ENCODE measurements at regions not wholly inside any gene's neighbourhood (a gene's known extent, or its start where the extent isn't known, plus 50 kb on each side); places are given as distances from the start of the nearest gene placed in this dataset.

DNA sequence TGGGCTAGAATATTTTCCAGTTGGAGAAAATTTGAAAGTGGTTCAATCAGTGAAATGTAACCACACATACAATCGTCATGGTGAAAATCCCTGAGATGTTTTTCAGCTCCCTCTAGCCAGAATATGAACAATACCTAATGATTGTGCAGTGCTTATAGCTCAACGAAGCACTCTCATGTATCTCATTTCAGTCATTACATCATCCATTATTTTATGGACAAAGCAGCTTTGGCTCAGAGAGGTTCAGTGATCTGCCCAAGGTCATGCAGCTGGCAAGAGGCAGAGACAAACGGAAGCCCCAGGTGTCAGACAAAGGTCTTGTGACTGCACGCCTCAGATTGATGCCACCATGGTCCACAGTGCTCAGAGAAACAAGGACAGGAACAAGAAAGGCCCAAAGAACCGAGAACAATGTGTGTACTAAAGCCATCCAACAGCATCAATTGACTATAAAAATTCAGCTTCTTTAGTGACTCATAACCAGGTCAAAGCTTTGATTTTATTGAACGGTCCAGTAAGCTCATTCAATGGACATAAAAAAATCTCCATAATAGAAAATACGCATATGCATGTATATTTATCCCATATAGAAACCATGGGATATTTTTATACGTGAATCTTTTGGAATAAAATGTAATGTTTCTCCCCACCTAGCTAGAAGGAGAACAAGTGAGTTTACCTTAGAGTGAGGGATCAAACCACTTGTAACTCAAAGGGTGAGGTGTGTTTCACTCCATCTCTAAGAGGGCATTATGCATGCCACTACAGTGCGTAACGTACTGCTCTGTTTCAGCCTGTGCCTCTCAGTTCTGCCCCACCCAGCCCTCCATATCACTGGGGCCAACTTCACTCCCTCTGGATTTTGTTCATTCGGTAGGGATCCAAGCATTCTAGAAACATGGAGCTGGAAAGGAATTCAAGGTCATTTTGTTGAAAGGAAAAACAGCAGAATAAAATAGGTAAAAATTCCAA is 141.8 kb downstream of the GRIN2B start:
- Mint-ChIP-seq H3K27ac (no peak overlapping the region), H3K4me3 (no peak overlapping the region), H3K27me3 (ENCODE audit: low read depth in 2 of 2) (no peaks in the 10 kb centered on the region), H3K4me1 (no peaks in the 10 kb centered on the region), H3K9me3 (no peaks in the 10 kb centered on the region), H3K36me3 (no peaks in the 10 kb centered on the region)
- Histone ChIP-seq H3K4me3 (ENCODE audit: low read length) (no peak overlapping the region), H3K4me1 (ENCODE audit: control insufficient read depth, insufficient read depth, low read length) (no peaks in the 10 kb centered on the region), H3K27ac (ENCODE audit: low read length) (no peak overlapping the region), H3K27me3 (ENCODE audit: control insufficient read depth, insufficient read depth, low read length) (no peaks in the 10 kb centered on the region), H3K36me3 (ENCODE audit: control insufficient read depth, insufficient read depth, low read length) (no peaks in the 10 kb centered on the region), H3K9me3 (ENCODE audit: control insufficient read depth, insufficient read depth, low read length) (no peaks in the 10 kb centered on the region)
- ATAC-seq (no peak), DNase-seq (no peak)
- 80% methylated on average over 8 of the region's 11 CpGs for WGBS (ENCODE audit: insufficient coverage)
- TF ChIP-seq, protein P1, sequence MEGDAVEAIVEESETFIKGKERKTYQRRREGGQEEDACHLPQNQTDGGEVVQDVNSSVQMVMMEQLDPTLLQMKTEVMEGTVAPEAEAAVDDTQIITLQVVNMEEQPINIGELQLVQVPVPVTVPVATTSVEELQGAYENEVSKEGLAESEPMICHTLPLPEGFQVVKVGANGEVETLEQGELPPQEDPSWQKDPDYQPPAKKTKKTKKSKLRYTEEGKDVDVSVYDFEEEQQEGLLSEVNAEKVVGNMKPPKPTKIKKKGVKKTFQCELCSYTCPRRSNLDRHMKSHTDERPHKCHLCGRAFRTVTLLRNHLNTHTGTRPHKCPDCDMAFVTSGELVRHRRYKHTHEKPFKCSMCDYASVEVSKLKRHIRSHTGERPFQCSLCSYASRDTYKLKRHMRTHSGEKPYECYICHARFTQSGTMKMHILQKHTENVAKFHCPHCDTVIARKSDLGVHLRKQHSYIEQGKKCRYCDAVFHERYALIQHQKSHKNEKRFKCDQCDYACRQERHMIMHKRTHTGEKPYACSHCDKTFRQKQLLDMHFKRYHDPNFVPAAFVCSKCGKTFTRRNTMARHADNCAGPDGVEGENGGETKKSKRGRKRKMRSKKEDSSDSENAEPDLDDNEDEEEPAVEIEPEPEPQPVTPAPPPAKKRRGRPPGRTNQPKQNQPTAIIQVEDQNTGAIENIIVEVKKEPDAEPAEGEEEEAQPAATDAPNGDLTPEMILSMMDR (IDR thresholded peaks at IDR 0.05), result no peak
- intact Hi-C loops (cut with micrococcal nuclease), result no loop called here

DNA sequence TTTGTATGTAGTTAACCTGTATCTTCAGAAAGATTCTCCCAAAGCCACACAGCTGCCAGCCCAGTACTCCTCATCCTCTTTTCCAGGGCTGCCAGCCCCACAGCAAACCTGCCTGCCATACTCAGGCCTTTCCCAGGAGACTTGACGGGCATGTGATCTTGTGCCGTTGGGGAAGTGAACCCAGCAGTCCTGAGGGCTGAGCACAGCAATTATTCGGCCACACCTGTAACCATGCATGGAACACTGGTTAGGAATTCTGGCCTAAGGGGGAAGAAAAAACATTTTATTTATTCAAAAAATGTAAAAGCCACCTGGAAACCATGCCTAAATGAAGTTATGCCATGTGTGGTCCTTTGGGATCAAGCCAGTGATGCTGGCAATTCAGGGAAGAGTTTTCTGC is 145.3 kb downstream of the GRIN2B start:
- H3K4me1 Mint-ChIP-seq, result no peaks in the 10 kb centered on the region

DNA sequence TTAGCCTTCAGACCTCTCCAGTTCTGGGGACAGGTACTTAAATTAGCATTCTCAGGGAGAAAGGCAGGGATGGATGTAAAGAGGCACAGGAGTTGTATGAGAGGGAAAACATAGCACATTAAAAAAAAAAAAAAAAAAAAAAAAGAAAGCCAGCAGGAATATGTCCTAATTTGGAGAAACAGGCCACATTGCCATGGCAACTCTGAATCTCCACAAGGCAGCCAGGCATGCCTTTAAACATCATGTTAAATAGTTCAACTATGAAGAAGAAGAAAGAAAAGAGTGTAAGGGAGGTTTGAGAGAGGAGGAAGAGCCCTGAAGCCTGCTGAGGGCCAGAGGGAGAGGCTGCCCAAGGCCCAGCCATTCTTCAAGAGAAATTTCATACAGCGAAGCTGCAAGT is 145.8 kb downstream of the GRIN2B start:
- H3K9me3 Mint-ChIP-seq, result no peaks in the 10 kb centered on the region
- WGBS (ENCODE audit: insufficient coverage), result 91% methylated on average over 1 of the region's 1 CpG
- H3K27me3 Mint-ChIP-seq (ENCODE audit: low read depth in 2 of 2), result no peaks in the 10 kb centered on the region

More for the DNA sequence above, 145.3 kb downstream of the GRIN2B start:
- no peaks in the 10 kb centered on the region for H3K36me3 Mint-ChIP-seq
- TF ChIP-seq, protein P1 (IDR thresholded peaks at IDR 0.05), result no peak
- no peaks in the 10 kb centered on the region for H3K36me3 ChIP-seq (ENCODE audit: control insufficient read depth, insufficient read depth, low read length)
- H3K9me3 ChIP-seq (ENCODE audit: control insufficient read depth, insufficient read depth, low read length), result no peaks in the 10 kb centered on the region
- no peaks in the 10 kb centered on the region for H3K4me1 ChIP-seq (ENCODE audit: control insufficient read depth, insufficient read depth, low read length)
- no peak overlapping the region for H3K4me3 ChIP-seq (ENCODE audit: low read length)
- no peak overlapping the region for H3K27ac ChIP-seq (ENCODE audit: low read length)
- H3K27me3 ChIP-seq (ENCODE audit: control insufficient read depth, insufficient read depth, low read length), result no peaks in the 10 kb centered on the region
- H3K4me3 Mint-ChIP-seq, result no peak overlapping the region
- H3K9me3 Mint-ChIP-seq, result no peaks in the 10 kb centered on the region
- H3K27me3 Mint-ChIP-seq (ENCODE audit: low read depth in 2 of 2), result no peaks in the 10 kb centered on the region
- WGBS (ENCODE audit: insufficient coverage), result 94% methylated on average over 3 of the region's 3 CpGs
- DNase-seq, result no peak
- H3K27ac Mint-ChIP-seq, result no peak overlapping the region
- intact Hi-C loops (cut with micrococcal nuclease), result no loop called here
- ATAC-seq, result no peak

More for the DNA sequence above, 145.8 kb downstream of the GRIN2B start:
- Histone ChIP-seq H3K36me3 (ENCODE audit: control insufficient read depth, insufficient read depth, low read length) (no peaks in the 10 kb centered on the region), H3K4me3 (ENCODE audit: low read length) (no peak overlapping the region), H3K4me1 (ENCODE audit: control insufficient read depth, insufficient read depth, low read length) (no peaks in the 10 kb centered on the region), H3K27me3 (ENCODE audit: control insufficient read depth, insufficient read depth, low read length) (no peaks in the 10 kb centered on the region), H3K27ac (ENCODE audit: low read length) (no peak overlapping the region), H3K9me3 (ENCODE audit: control insufficient read depth, insufficient read depth, low read length) (no peaks in the 10 kb centered on the region)
- Mint-ChIP-seq H3K4me1 (no peaks in the 10 kb centered on the region), H3K4me3 (no peak overlapping the region), H3K36me3 (no peaks in the 10 kb centered on the region), H3K27ac (no peak overlapping the region)
- DNase-seq (no peak), ATAC-seq (no peak)
- intact Hi-C loops (cut with micrococcal nuclease), result no loop called here
- TF ChIP-seq, protein P1 (IDR thresholded peaks at IDR 0.05), result no peak
